ENCODE measurements at regions not wholly inside any gene's neighbourhood (a gene's known extent, or its start where the extent isn't known, plus 50 kb on each side); places are given as distances from the start of the nearest gene placed in this dataset.
"Not testable (repeated sequence)": the region's sequence is repeated elsewhere in the genome, so short reads cannot be mapped to it uniquely, and the experiment has no call there.

GRCh38 chr1:143850637-143851036 is 121.1 kb downstream of the FAM72C start:
- in situ Hi-C loops (cut with HindIII; ENCODE audit: low pct_unique_long_range_greater_than_20kb, low sequenced_read_pairs); DNase-seq (ENCODE audit: low read depth): not testable (repeated sequence)

- in situ Hi-C loops (cut with HindIII; ENCODE audit: low pct_unique_long_range_greater_than_20kb, low sequenced_read_pairs); DNase-seq (ENCODE audit: low read depth): not testable (repeated sequence)
Observed at GRCh38 chr1:143848859-143849258, 122.9 kb downstream of the FAM72C start.

- DNase-seq (ENCODE audit: low read depth); in situ Hi-C loops (cut with HindIII; ENCODE audit: low pct_unique_long_range_greater_than_20kb, low sequenced_read_pairs): not testable (repeated sequence)
Observed at GRCh38 chr1:143845193-143845592, 126.6 kb downstream of the FAM72C start.

GRCh38 chr1:143842058-143842457 is 129.7 kb downstream of the FAM72C start:
- DNase-seq (ENCODE audit: low read depth); in situ Hi-C loops (cut with HindIII; ENCODE audit: low pct_unique_long_range_greater_than_20kb, low sequenced_read_pairs): not testable (repeated sequence)

GRCh38 chr1:143839182-143839581 is 132.6 kb downstream of the FAM72C start:
- DNase-seq (ENCODE audit: low read depth); in situ Hi-C loops (cut with HindIII; ENCODE audit: low pct_unique_long_range_greater_than_20kb, low sequenced_read_pairs): not testable (repeated sequence)

- in situ Hi-C loops (cut with HindIII; ENCODE audit: low pct_unique_long_range_greater_than_20kb, low sequenced_read_pairs); DNase-seq (ENCODE audit: low read depth): not testable (repeated sequence)
Observed at GRCh38 chr1:143838598-143838929, 133.2 kb downstream of the FAM72C start.

GRCh38 chr1:143837924-143838597 is 133.7 kb downstream of the FAM72C start:
- in situ Hi-C loops (cut with HindIII; ENCODE audit: low pct_unique_long_range_greater_than_20kb, low sequenced_read_pairs): not testable (repeated sequence)

GRCh38 chr1:143833376-143833775 is 138.4 kb downstream of the FAM72C start:
- in situ Hi-C loops (cut with HindIII; ENCODE audit: low pct_unique_long_range_greater_than_20kb, low sequenced_read_pairs); DNase-seq (ENCODE audit: low read depth): not testable (repeated sequence)

More at GRCh38 chr1:143837924-143838597, 133.7 kb downstream of the FAM72C start:
- DNase-seq (ENCODE audit: low read depth): not testable (repeated sequence)

- DNase-seq (ENCODE audit: low read depth); in situ Hi-C loops (cut with HindIII; ENCODE audit: low pct_unique_long_range_greater_than_20kb, low sequenced_read_pairs): not testable (repeated sequence)
Observed at GRCh38 chr1:143832379-143832716, 139.4 kb downstream of the FAM72C start.

GRCh38 chr1:143831479-143832378 is 140.1 kb downstream of the FAM72C start:
- DNase-seq (ENCODE audit: low read depth); in situ Hi-C loops (cut with HindIII; ENCODE audit: low pct_unique_long_range_greater_than_20kb, low sequenced_read_pairs): not testable (repeated sequence)

GRCh38 chr1:143826162-143826561 is 145.6 kb downstream of the FAM72C start:
- DNase-seq (ENCODE audit: low read depth); in situ Hi-C loops (cut with HindIII; ENCODE audit: low pct_unique_long_range_greater_than_20kb, low sequenced_read_pairs): not testable (repeated sequence)

GRCh38 chr1:143824266-143824665 is 147.5 kb downstream of the FAM72C start:
- in situ Hi-C loops (cut with HindIII; ENCODE audit: low pct_unique_long_range_greater_than_20kb, low sequenced_read_pairs); DNase-seq (ENCODE audit: low read depth): not testable (repeated sequence)

- DNase-seq (ENCODE audit: low read depth); in situ Hi-C loops (cut with HindIII; ENCODE audit: low pct_unique_long_range_greater_than_20kb, low sequenced_read_pairs): not testable (repeated sequence)
Observed at GRCh38 chr1:143820058-143820457, 151.7 kb downstream of the FAM72C start.

- in situ Hi-C loops (cut with HindIII; ENCODE audit: low pct_unique_long_range_greater_than_20kb, low sequenced_read_pairs); DNase-seq (ENCODE audit: low read depth): not testable (repeated sequence)
Observed at GRCh38 chr1:143816369-143816768, 155.4 kb downstream of the FAM72C start.

GRCh38 chr1:143805374-143805773 is 166.4 kb downstream of the FAM72C start:
- in situ Hi-C loops (cut with HindIII; ENCODE audit: low pct_unique_long_range_greater_than_20kb, low sequenced_read_pairs): not testable (repeated sequence)

GRCh38 chr1:143804707-143805356 is 167.0 kb downstream of the FAM72C start:
- in situ Hi-C loops (cut with HindIII; ENCODE audit: low pct_unique_long_range_greater_than_20kb, low sequenced_read_pairs); DNase-seq (ENCODE audit: low read depth): not testable (repeated sequence)

More at GRCh38 chr1:143805374-143805773, 166.4 kb downstream of the FAM72C start:
- DNase-seq (ENCODE audit: low read depth): not testable (repeated sequence)

GRCh38 chr1:143803927-143804411 is 167.8 kb downstream of the FAM72C start:
- peak; percentile 70 for DNase-seq (ENCODE audit: low read depth)
- in situ Hi-C loops (cut with HindIII; ENCODE audit: low pct_unique_long_range_greater_than_20kb, low sequenced_read_pairs): not testable (repeated sequence)

GRCh38 chr1:143803095-143803494 is 168.7 kb downstream of the FAM72C start:
- DNase-seq (ENCODE audit: low read depth); in situ Hi-C loops (cut with HindIII; ENCODE audit: low pct_unique_long_range_greater_than_20kb, low sequenced_read_pairs): not testable (repeated sequence)
